BE2C (cell line): ENCODE measurements at regions not wholly inside any gene's neighbourhood (a gene's known extent, or its start where the extent isn't known, plus 50 kb on each side); places are given as distances from the start of the nearest gene placed in this dataset.

Experiments
- DNase-seq: peaks from one replicate; pipeline ENCODE4 v3.0.0-alpha.2; 2020
- H3K27me3 ChIP-seq: fragments of 250-450 bp; sonication (Bioruptor Pico); 2 replicates; pipeline ENCODE4 v1.5.1; 2020; ENCODE audit warnings: mild to moderate bottlenecking
- H3K36me3 ChIP-seq: fragments of 250-450 bp; sonication (Bioruptor Pico); 2 replicates; pipeline ENCODE4 v1.5.1; 2020; ENCODE audit warnings: mild to moderate bottlenecking
- H3K4me1 ChIP-seq: fragments of 250-450 bp; sonication (Bioruptor Pico); 2 replicates; pipeline ENCODE4 v1.5.1; 2020
- H3K4me3 ChIP-seq: 2 replicates; pipeline ENCODE4 v1.5.1; 2011; ENCODE audit warnings: low read depth, low read length
- H3K9me3 ChIP-seq: fragments of 250-450 bp; sonication (Bioruptor Pico); 2 replicates; pipeline ENCODE4 v1.5.1; 2020
- TF ChIP-seq, protein P1 (sequence below): IDR thresholded peaks from 2 replicates; pipeline ENCODE4 v1.5.1; 2012; ENCODE audit warnings: mild to moderate bottlenecking, low read depth, low read length

DNA sequence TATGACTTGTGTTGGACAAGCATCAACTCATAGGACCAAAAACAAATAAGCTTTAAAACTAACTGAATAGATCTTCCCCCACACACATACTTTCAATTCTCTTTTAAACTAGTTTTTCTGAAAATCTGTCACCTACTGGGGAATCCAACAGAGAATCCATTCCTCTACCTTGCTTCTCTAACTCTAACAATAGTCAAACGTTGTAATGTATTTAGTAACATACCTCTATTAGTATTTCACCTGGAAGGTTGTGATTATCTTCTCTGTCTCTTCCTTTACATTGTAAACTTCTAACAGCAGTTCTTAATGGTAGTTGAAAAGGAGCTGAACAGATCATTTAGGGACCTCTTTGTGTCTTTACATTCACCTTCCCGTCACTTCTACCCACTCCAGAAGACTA is 337.1 kb upstream of the FAM241A start:
- Histone ChIP-seq H3K4me3 (no peak overlapping the region), H3K4me1 (no peaks in the 10 kb centered on the region), H3K9me3 (no peaks in the 10 kb centered on the region), H3K36me3 (no peaks in the 10 kb centered on the region), H3K27me3 (peaks cover 7% of the 10 kb centered on the region; the same call in 1 of the 2 replicates)
- TF ChIP-seq, protein P1, sequence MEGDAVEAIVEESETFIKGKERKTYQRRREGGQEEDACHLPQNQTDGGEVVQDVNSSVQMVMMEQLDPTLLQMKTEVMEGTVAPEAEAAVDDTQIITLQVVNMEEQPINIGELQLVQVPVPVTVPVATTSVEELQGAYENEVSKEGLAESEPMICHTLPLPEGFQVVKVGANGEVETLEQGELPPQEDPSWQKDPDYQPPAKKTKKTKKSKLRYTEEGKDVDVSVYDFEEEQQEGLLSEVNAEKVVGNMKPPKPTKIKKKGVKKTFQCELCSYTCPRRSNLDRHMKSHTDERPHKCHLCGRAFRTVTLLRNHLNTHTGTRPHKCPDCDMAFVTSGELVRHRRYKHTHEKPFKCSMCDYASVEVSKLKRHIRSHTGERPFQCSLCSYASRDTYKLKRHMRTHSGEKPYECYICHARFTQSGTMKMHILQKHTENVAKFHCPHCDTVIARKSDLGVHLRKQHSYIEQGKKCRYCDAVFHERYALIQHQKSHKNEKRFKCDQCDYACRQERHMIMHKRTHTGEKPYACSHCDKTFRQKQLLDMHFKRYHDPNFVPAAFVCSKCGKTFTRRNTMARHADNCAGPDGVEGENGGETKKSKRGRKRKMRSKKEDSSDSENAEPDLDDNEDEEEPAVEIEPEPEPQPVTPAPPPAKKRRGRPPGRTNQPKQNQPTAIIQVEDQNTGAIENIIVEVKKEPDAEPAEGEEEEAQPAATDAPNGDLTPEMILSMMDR, result no peak
- DNase-seq, result no peak

GRCh38 chr4:111811661-111812060 is 333.6 kb upstream of the FAM241A start:
- H3K36me3 ChIP-seq, result no peaks in the 10 kb centered on the region
- no peak for DNase-seq
- no peak overlapping the region for H3K4me3 ChIP-seq
- no peaks in the 10 kb centered on the region for H3K4me1 ChIP-seq
- H3K27me3 ChIP-seq, result peaks cover 7% of the 10 kb centered on the region; the same call in 1 of the 2 replicates
- no peaks in the 10 kb centered on the region for H3K9me3 ChIP-seq
- TF ChIP-seq, protein P1, result no peak

- no peak for DNase-seq
- no peaks in the 10 kb centered on the region for H3K36me3 ChIP-seq
- peaks cover 7% of the 10 kb centered on the region; the same call in 1 of the 2 replicates for H3K27me3 ChIP-seq
- TF ChIP-seq, protein P1, result no peak
- no peak overlapping the region for H3K4me3 ChIP-seq
- no peaks in the 10 kb centered on the region for H3K4me1 ChIP-seq
- no peaks in the 10 kb centered on the region for H3K9me3 ChIP-seq
Measured at GRCh38 chr4:111812114-111812513, 333.1 kb upstream of the FAM241A start.

DNA sequence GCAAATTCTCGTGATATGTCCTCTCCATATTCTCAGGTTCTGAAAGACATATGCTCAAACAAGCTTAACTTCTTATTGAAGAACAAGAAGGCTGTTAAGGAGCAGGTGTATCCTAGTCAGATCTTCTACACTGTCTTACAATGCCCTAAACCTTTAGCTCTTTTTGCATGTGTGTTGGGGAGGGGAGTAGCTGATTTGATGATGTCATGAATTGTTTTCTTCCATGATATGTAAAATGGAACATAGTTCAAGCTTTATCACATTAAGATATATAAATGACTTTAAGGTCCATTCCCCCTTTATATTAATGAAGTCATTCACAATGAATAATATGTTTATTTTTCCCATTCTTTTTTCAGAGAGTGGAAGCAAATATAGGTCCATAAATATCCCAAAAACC is 332.5 kb upstream of the FAM241A start:
- Histone ChIP-seq H3K4me3 (no peak overlapping the region), H3K4me1 (no peaks in the 10 kb centered on the region), H3K9me3 (no peaks in the 10 kb centered on the region), H3K36me3 (no peaks in the 10 kb centered on the region), H3K27me3 (peaks cover 2% of the 10 kb centered on the region; the same call in 1 of the 2 replicates)
- DNase-seq, result no peak
- TF ChIP-seq, protein P1, result no peak

GRCh38 chr4:111813555-111814140 is 331.6 kb upstream of the FAM241A start:
- H3K36me3 ChIP-seq, result no peaks in the 10 kb centered on the region
- H3K4me1 ChIP-seq, result no peaks in the 10 kb centered on the region
- TF ChIP-seq, protein P1, result no peak
- H3K4me3 ChIP-seq, result no peak overlapping the region
- H3K27me3 ChIP-seq, result no peaks in the 10 kb centered on the region
- no peaks in the 10 kb centered on the region for H3K9me3 ChIP-seq
- no peak for DNase-seq

- H3K4me1 ChIP-seq, result no peaks in the 10 kb centered on the region
- DNase-seq, result no peak
- TF ChIP-seq, protein P1, result no peak
- H3K4me3 ChIP-seq, result no peak overlapping the region
- no peaks in the 10 kb centered on the region for H3K27me3 ChIP-seq
- H3K36me3 ChIP-seq, result no peaks in the 10 kb centered on the region
- H3K9me3 ChIP-seq, result no peaks in the 10 kb centered on the region
Measured at GRCh38 chr4:111814961-111815360, 330.3 kb upstream of the FAM241A start.
